Kidney epithelial cell (primary cell): ENCODE measurements at regions not wholly inside any gene's neighbourhood (a gene's known extent, or its start where the extent isn't known, plus 50 kb on each side); places are given as distances from the start of the nearest gene placed in this dataset.

ENCODE experiments used
- DNase-seq: peaks from one replicate; pipeline ENCODE4 v3.0.0-alpha.2; 2010; ENCODE audit warnings: low read depth
- H3K27me3 ChIP-seq: 2 replicates; pipeline ENCODE4 v1.6.0; 2011; ENCODE audit warnings: low read length; ENCODE audit not compliant: control insufficient read depth, insufficient read depth
- H3K36me3 ChIP-seq: 2 replicates; pipeline ENCODE4 v1.5.1; 2011; ENCODE audit warnings: low read length; ENCODE audit not compliant: control insufficient read depth, insufficient read depth
- H3K4me3 ChIP-seq: 2 replicates; pipeline ENCODE4 v1.5.1; 2011; ENCODE audit warnings: low read depth, mild to moderate bottlenecking, control low read depth, low read length
- CTCF ChIP-seq: IDR thresholded peaks from 2 replicates; pipeline ENCODE4 v1.5.1; 2011; ENCODE audit warnings: mild to moderate bottlenecking, moderate library complexity, low read length, control low read depth, inconsistent platforms; ENCODE audit not compliant: insufficient read depth, poor library complexity, severe bottlenecking

GRCh38 chr1:239765163-239765562, 326.5 kb upstream of the FMN2 start:
- no peak for DNase-seq
- no peaks in the 10 kb centered on the region for H3K36me3 ChIP-seq
- TF ChIP-seq CTCF, result no peak

GRCh38 chr1:239771550-239771949, 320.1 kb upstream of the FMN2 start:
- Histone ChIP-seq H3K4me3 (no peak overlapping the region), H3K27me3 (no peaks in the 10 kb centered on the region), H3K36me3 (no peaks in the 10 kb centered on the region)
- DNase-seq, result no peak
- TF ChIP-seq CTCF, result no peak

More at GRCh38 chr1:239765163-239765562, 326.5 kb upstream of the FMN2 start:
- Histone ChIP-seq H3K27me3 (no peaks in the 10 kb centered on the region), H3K4me3 (no peak overlapping the region)

- Histone ChIP-seq H3K27me3 (no peaks in the 10 kb centered on the region), H3K4me3 (no peak overlapping the region), H3K36me3 (no peaks in the 10 kb centered on the region)
- TF ChIP-seq CTCF, result no peak
- DNase-seq, result no peak
Measured at GRCh38 chr1:239772446-239772845, 319.2 kb upstream of the FMN2 start.

- Histone ChIP-seq H3K27me3 (no peaks in the 10 kb centered on the region), H3K36me3 (no peaks in the 10 kb centered on the region), H3K4me3 (no peak overlapping the region)
- DNase-seq, result no peak
- no peak for TF ChIP-seq CTCF
Measured at GRCh38 chr1:239775466-239775865, 316.2 kb upstream of the FMN2 start.

- Histone ChIP-seq H3K27me3 (no peaks in the 10 kb centered on the region), H3K36me3 (no peaks in the 10 kb centered on the region), H3K4me3 (no peak overlapping the region)
- TF ChIP-seq CTCF, result no peak
- no peak for DNase-seq
Measured at GRCh38 chr1:239778208-239778813, 313.4 kb upstream of the FMN2 start.

- H3K4me3 ChIP-seq, result no peak overlapping the region
- H3K36me3 ChIP-seq, result no peaks in the 10 kb centered on the region
- TF ChIP-seq CTCF, result no peak
- DNase-seq, result no peak
- no peaks in the 10 kb centered on the region for H3K27me3 ChIP-seq
Measured at GRCh38 chr1:239779962-239780361, 311.7 kb upstream of the FMN2 start.
